H1 (cell line): ENCODE measurements at regions not wholly inside any gene's neighbourhood (a gene's known extent, or its start where the extent isn't known, plus 50 kb on each side); places are given as distances from the start of the nearest gene placed in this dataset.
A peak's percentile ranks its signal among the peaks of the same experiment; 100 is the strongest.

Experiments
- CTCF ChIA-PET: fragments of 300-600 bp; sonication (Branson Sonifier 250); formaldehyde crosslinking; loops from one replicate; lab custom pipeline; 2021; ENCODE audit not compliant: partially characterized antibody; lab: Charles Lee
- POLR2A ChIA-PET: fragments of 300-600 bp; sonication (Branson Sonifier 250); formaldehyde crosslinking; loops from one replicate; lab custom pipeline; 2021; ENCODE audit warnings: inconsistent platforms; ENCODE audit not compliant: partially characterized antibody; lab: Charles Lee
- DNase-seq, 2 experiments: peaks; one replicate each; pipeline versions ENCODE4 v3.0.0 to v3.0.0-alpha.2; 2010 to 2022; ENCODE audit warnings: low spot score in 2 of 2, low read depth in 1 of 2, mixed read lengths in 1 of 2
- FAIRE-seq: peaks from 2 replicates; lab custom pipeline; 2011; peaks lifted over from hg19 to GRCh38; lab: Jason Lieb, UNC
- H2AFZ ChIP-seq: 2 replicates; pipeline ENCODE4 v1.8.1; 2012; ENCODE audit warnings: low read length, inconsistent platforms
- H2AK5ac ChIP-seq: 2 replicates; pipeline ENCODE4 v1.6.1; 2013; ENCODE audit warnings: low read depth, low read length
- H2BK120ac ChIP-seq: replicated peaks from 2 replicates; pipeline ENCODE3; 2013; ENCODE audit warnings: low read depth, low read length, inconsistent platforms
- H2BK12ac ChIP-seq: 2 replicates; pipeline ENCODE4 v1.6.1; 2013; ENCODE audit warnings: low read depth, low read length
- H2BK15ac ChIP-seq: 2 replicates; pipeline ENCODE4 v1.6.1; 2013; ENCODE audit warnings: low read length
- H2BK20ac ChIP-seq: 2 replicates; pipeline ENCODE4 v1.6.1; 2013; ENCODE audit warnings: low read length
- H2BK5ac ChIP-seq: 2 replicates; pipeline ENCODE4 v1.6.1; 2013; ENCODE audit warnings: low read depth, low read length
- H3K14ac ChIP-seq: 2 replicates; pipeline ENCODE4 v1.6.1; 2013; ENCODE audit warnings: inconsistent platforms; ENCODE audit not compliant: insufficient read length
- H3K18ac ChIP-seq: 2 replicates; pipeline ENCODE4 v1.6.1; 2013; ENCODE audit warnings: low read length; ENCODE audit errors: extremely low read depth
- H3K23ac ChIP-seq: 2 replicates; pipeline ENCODE4 v1.6.1; 2013; ENCODE audit warnings: inconsistent platforms; ENCODE audit not compliant: insufficient read length
- H3K23me2 ChIP-seq: 2 replicates; pipeline ENCODE4 v1.6.1; 2013; ENCODE audit warnings: low read depth, low read length
- H3K27ac ChIP-seq: 2 replicates; pipeline ENCODE4 v1.6.1; 2011; ENCODE audit warnings: low read depth, low read length, inconsistent platforms
- H3K27me3 ChIP-seq, 4 experiments: replicated peaks in 1 of 4; 1 replicate in 1 of 4; 2 replicates in 3 of 4; pipeline versions ENCODE4 v1.6.1 to v1.8.1; 2011 to 2013; ENCODE audit warnings: low read length in 3 of 4, mild to moderate bottlenecking in 3 of 4, inconsistent platforms in 2 of 4, mixed read lengths in 2 of 4, moderate library complexity in 1 of 4; ENCODE audit not compliant: control insufficient read depth in 3 of 4, insufficient read depth in 3 of 4; ENCODE audit errors: extremely low read depth in 1 of 4
- H3K36me3 ChIP-seq, 4 experiments: 2 replicates each; pipeline versions ENCODE4 v1.6.1 to v1.8.1; 2011 to 2013; ENCODE audit warnings: mild to moderate bottlenecking in 4 of 4, low read length in 3 of 4, moderate library complexity in 2 of 4, control low read depth in 1 of 4, inconsistent platforms in 1 of 4; ENCODE audit not compliant: insufficient read depth in 4 of 4, control insufficient read depth in 2 of 4
- H3K4ac ChIP-seq: replicated peaks from 2 replicates; pipeline ENCODE3; 2013; ENCODE audit warnings: low read length, low read depth, mixed read lengths, inconsistent platforms; ENCODE audit not compliant: insufficient read length
- H3K4me1 ChIP-seq, 4 experiments: replicated peaks in 1 of 4; 1 replicate in 1 of 4; 2 replicates in 3 of 4; pipeline versions ENCODE4 v1.6.1 to v1.8.1; 2011 to 2013; ENCODE audit warnings: low read length in 3 of 4, inconsistent platforms in 2 of 4, mixed read lengths in 1 of 4; ENCODE audit not compliant: insufficient read depth in 4 of 4, control insufficient read depth in 3 of 4
- H3K4me2 ChIP-seq, 2 experiments: 2 replicates each; pipeline versions ENCODE4 v1.6.1 to v1.8.1; 2011 to 2013; ENCODE audit warnings: low read depth in 2 of 2, low read length in 2 of 2, control low read depth in 1 of 2, inconsistent platforms in 1 of 2, mild to moderate bottlenecking in 1 of 2; ENCODE audit not compliant: insufficient read depth in 1 of 2
- H3K4me3 ChIP-seq, 4 experiments: fragments of 200-600, 300-600 bp in 1 of 4; sonication (generic), shearing (Covaris generic), sonication (Bioruptor Twin) in 1 of 4; 2 replicates each; pipeline versions ENCODE4 v1.5.1 to v1.8.1; 2011 to 2016; ENCODE audit warnings: low read length in 4 of 4, low read depth in 3 of 4, control low read depth in 2 of 4, inconsistent platforms in 2 of 4, mild to moderate bottlenecking in 2 of 4, mixed read lengths in 1 of 4, moderate library complexity in 1 of 4; ENCODE audit not compliant: insufficient read depth in 2 of 4; ENCODE audit errors: extremely low read depth in 1 of 4
- H3K56ac ChIP-seq: replicated peaks from 2 replicates; pipeline ENCODE3; 2013; ENCODE audit warnings: low read depth, mild to moderate bottlenecking, mixed read lengths, low read length, inconsistent platforms; ENCODE audit not compliant: insufficient read length
- H3K79me1 ChIP-seq: 2 replicates; pipeline ENCODE4 v1.6.1; 2013; ENCODE audit warnings: low read depth, low read length, control low read depth
- H3K79me2 ChIP-seq, 2 experiments: 2 replicates each; pipeline versions ENCODE4 v1.6.1 to v1.8.1; 2012 to 2013; ENCODE audit warnings: low read length in 2 of 2, mild to moderate bottlenecking in 2 of 2, inconsistent platforms in 1 of 2; ENCODE audit not compliant: insufficient read depth in 2 of 2, control insufficient read depth in 1 of 2
- H3K9ac ChIP-seq, 4 experiments: replicated peaks in 1 of 4; 1 replicate in 1 of 4; 2 replicates in 3 of 4; pipeline versions ENCODE4 v1.6.1 to v1.8.1; 2011 to 2013; ENCODE audit warnings: low read depth in 3 of 4, low read length in 3 of 4, control low read depth in 2 of 4, mild to moderate bottlenecking in 2 of 4, moderate library complexity in 2 of 4, inconsistent platforms in 1 of 4; ENCODE audit errors: extremely low read depth in 1 of 4
- H3K9me3 ChIP-seq, 2 experiments: 2 replicates each; pipeline versions ENCODE4 v1.6.1 to v1.8.1; 2012 to 2013; ENCODE audit warnings: mild to moderate bottlenecking in 2 of 2, moderate library complexity in 2 of 2, control low read depth in 1 of 2, inconsistent platforms in 1 of 2, low read depth in 1 of 2, low read length in 1 of 2, mixed read lengths in 1 of 2; ENCODE audit not compliant: insufficient read depth in 2 of 2
- H4K20me1 ChIP-seq, 2 experiments: replicated peaks in 1 of 2; 2 replicates each; pipeline versions ENCODE3 to v1.8.1; 2011 to 2013; ENCODE audit warnings: inconsistent platforms in 2 of 2, low read length in 2 of 2, mild to moderate bottlenecking in 1 of 2; ENCODE audit not compliant: insufficient read depth in 2 of 2, control insufficient read depth in 1 of 2
- H4K5ac ChIP-seq: 2 replicates; pipeline ENCODE4 v1.6.1; 2013; ENCODE audit warnings: low read length, low read depth, mixed read lengths, inconsistent platforms; ENCODE audit not compliant: insufficient read length
- H4K8ac ChIP-seq: 2 replicates; pipeline ENCODE4 v1.8.0; 2013; ENCODE audit warnings: mild to moderate bottlenecking, moderate library complexity, low read length, inconsistent platforms; ENCODE audit not compliant: insufficient read depth; ENCODE audit errors: extremely low read depth
- H4K91ac ChIP-seq: replicated peaks from 2 replicates; pipeline ENCODE3; 2013; ENCODE audit warnings: low read length, mixed read lengths, inconsistent platforms; ENCODE audit not compliant: insufficient read length
- ASH2L ChIP-seq: fragments of 200-600, 300-600 bp; sonication (generic); IDR thresholded peaks from one replicate; pipeline ENCODE4 v1.7.1; 2017; ENCODE audit warnings: low read length
- CREB1 ChIP-seq: IDR thresholded peaks from 2 replicates; pipeline ENCODE4 v1.6.1; 2012; ENCODE audit warnings: inconsistent platforms
- CTBP2 ChIP-seq: IDR thresholded peaks from 2 replicates; pipeline ENCODE4 v1.7.0; 2011; ENCODE audit warnings: borderline replicate concordance, mild to moderate bottlenecking, moderate library complexity, mixed read lengths, low read length; ENCODE audit not compliant: insufficient read depth, insufficient read length
- EGR1 ChIP-seq: IDR thresholded peaks from 2 replicates; pipeline ENCODE4 v1.6.1; 2011; ENCODE audit warnings: low read depth, low read length, borderline replicate concordance
- EZH2 ChIP-seq: fragments of 200-600 bp; sonication (generic); IDR thresholded peaks from 2 replicates; pipeline ENCODE4 v1.7.1; 2012; ENCODE audit warnings: low read depth, mild to moderate bottlenecking, moderate library complexity, low read length, inconsistent platforms; ENCODE audit not compliant: severe bottlenecking
- KDM4A ChIP-seq: IDR thresholded peaks from one replicate; pipeline ENCODE4 v1.7.1; 2012; ENCODE audit warnings: low read depth, mild to moderate bottlenecking, moderate library complexity, low read length, inconsistent platforms; ENCODE audit not compliant: severe bottlenecking
- MAX ChIP-seq: IDR thresholded peaks from 2 replicates; pipeline ENCODE4 v1.6.1; 2012; ENCODE audit warnings: inconsistent platforms
- RXRA ChIP-seq: IDR thresholded peaks from 2 replicates; pipeline ENCODE4 v1.6.1; 2011; ENCODE audit warnings: low read depth, mild to moderate bottlenecking, low read length, moderate library complexity; ENCODE audit not compliant: insufficient read depth
- TAF1 ChIP-seq: IDR thresholded peaks from 2 replicates; pipeline ENCODE4 v1.6.1; 2011; ENCODE audit warnings: mild to moderate bottlenecking, low read depth, low read length
- TBP ChIP-seq: IDR thresholded peaks from 2 replicates; pipeline ENCODE4 v1.6.1; 2011; ENCODE audit warnings: low read depth, low read length, improper control_type of control experiment
- WGBS, 2 experiments: shearing (Covaris generic) in 1 of 2; methylation state at CpG; one replicate each; pipeline versions ENCODE4 v1.1.6 to v1.1.7; 2013 to 2015; ENCODE audit warnings: low lambda C conversion rate in 2 of 2, mixed read lengths in 2 of 2, inconsistent platforms in 1 of 2, low coverage in 1 of 2, missing lambda C conversion rate in 1 of 2; ENCODE audit not compliant: insufficient replicate concordance in 2 of 2, insufficient coverage in 1 of 2, insufficient read length in 1 of 2; ENCODE audit errors: extremely low coverage in 1 of 2, missing lambda C conversion rate in 1 of 2; 5-methylcytosine and 5-hydroxymethylcytosine counted together

GRCh38 chr10:121668314-121669027 lies 70.2 kb upstream of the FGFR2 start:
- TF ChIP-seq CREB1: no peak
- 0 out of 2 replicates have a peak, but pooled peaks have one; percentile 11 for TF ChIP-seq TBP
- peak; percentile 23; the same call in 1 of the 2 replicates for TF ChIP-seq MAX
- TF ChIP-seq EZH2: no peak
- no peak for TF ChIP-seq RXRA
- peak; percentile 23 for TF ChIP-seq ASH2L
- TF ChIP-seq CTBP2: peak; percentile 70
- 0 out of 2 replicates have a peak, but pooled peaks have one; percentile 14 for TF ChIP-seq EGR1
- TF ChIP-seq TAF1: 0 out of 2 replicates have a peak, but pooled peaks have one; percentile 33
- no peak for TF ChIP-seq KDM4A
- Histone ChIP-seq H3K23ac (no peak overlapping the region), H3K56ac (no peak overlapping the region), H3K14ac (no peak overlapping the region), H3K4me2 (peak overlapping the region; percentile 25 to 40; a peak in 3 of 4 replicates), H4K20me1 (no peaks in the 10 kb centered on the region), H3K9ac (no peak overlapping the region), H2BK5ac (peak overlapping the region; percentile 5; the same call in 1 of the 2 replicates), H3K4me3 (peak overlapping the region in 1 of 4 experiments; percentile 30; a peak in 1 of 8 replicates), H4K5ac (no peak overlapping the region), H4K91ac (no peak overlapping the region), H2BK20ac (peak overlapping the region; percentile 56; the same call in 1 of the 2 replicates), H3K9me3 (no peaks in the 10 kb centered on the region; a peak in 1 of 4 replicates), H4K8ac (peak overlapping the region; percentile 74; the same call in 1 of the 2 replicates), H3K18ac (0 out of 2 replicates have a peak overlapping the region, but pooled peaks have one; percentile 53), H2AFZ (peak overlapping the region; percentile 72; the same call in 1 of the 2 replicates), H2BK15ac (no peak overlapping the region), H3K36me3 (no peaks in the 10 kb centered on the region), H3K23me2 (peaks cover 3% of the 10 kb centered on the region; the same call in 1 of the 2 replicates), H3K4ac (no peak overlapping the region), H3K4me1 (peaks cover 4 to 16% (median 10%) of the 10 kb centered on the region in 4 experiments; a peak in 6 of 7 replicates), H3K79me2 (no peaks in the 10 kb centered on the region), H2BK12ac (no peak overlapping the region), H3K27ac (no peak overlapping the region), H3K27me3 (no peaks in the 10 kb centered on the region), H3K79me1 (no peaks in the 10 kb centered on the region), H2AK5ac (no peak overlapping the region), H2BK120ac (no peak overlapping the region)
- CTCF ChIA-PET: interaction anchor here (0.5 to 1.9 kb wide), 10 partner anchors 12 to 1057 kb away, joined by 3 to 5 read pairs (median 3); no protein-coding TSS in a partner anchor
- POLR2A ChIA-PET: interaction anchor here (1.7 kb wide), 1 partner anchor 88 kb away, joined by 4 read pairs; no protein-coding TSS in a partner anchor
- FAIRE-seq (no peak), DNase-seq (peak; percentile 21 to 69)
- WGBS, 2 experiments: 29% methylated on average over 9 of the region's 9 CpGs; no CpG with 5 or more reads in 1 of the 2 experiments
